Breast epithelium (tissue), 3 donors: ENCODE measurements at regions not wholly inside any gene's neighbourhood (a gene's known extent, or its start where the extent isn't known, plus 50 kb on each side); places are given as distances from the start of the nearest gene placed in this dataset.

Source experiments
- POLR2A ChIP-seq: fragments of 450-650 bp; IDR thresholded peaks from one replicate; pipeline ENCODE4 v1.6.1; 2016; ENCODE audit warnings: antibody characterized with exemption, mild to moderate bottlenecking, moderate library complexity
- TF ChIP-seq, protein P1 (sequence below), 3 donors: fragments of 450-650 bp; IDR thresholded peaks; one replicate each; pipeline ENCODE4 v1.5.1; 2016 to 2017; ENCODE audit warnings: antibody characterized with exemption in 3 of 3, mild to moderate bottlenecking in 3 of 3, moderate library complexity in 3 of 3

DNA sequence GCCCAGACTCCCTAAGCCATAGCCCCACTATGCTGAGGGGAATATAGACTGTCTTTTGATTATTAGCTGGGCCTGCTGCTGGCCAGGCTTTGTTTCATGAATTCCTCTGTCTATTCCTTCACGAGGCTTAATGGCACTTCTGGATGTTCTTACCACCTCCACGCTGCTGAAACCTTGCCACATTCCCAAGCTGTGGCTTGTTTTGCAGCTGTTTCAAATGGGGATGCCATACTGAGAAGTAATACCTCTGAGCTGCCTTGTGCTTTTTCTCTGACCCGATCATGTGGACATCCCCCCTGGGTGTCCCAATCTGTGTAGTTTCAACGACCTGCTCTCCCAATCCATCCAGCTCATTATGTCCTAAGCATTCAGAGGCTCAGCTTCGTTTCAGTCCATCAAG, 114.1 kb downstream of the ICOS start:
- TF ChIP-seq, protein P1, sequence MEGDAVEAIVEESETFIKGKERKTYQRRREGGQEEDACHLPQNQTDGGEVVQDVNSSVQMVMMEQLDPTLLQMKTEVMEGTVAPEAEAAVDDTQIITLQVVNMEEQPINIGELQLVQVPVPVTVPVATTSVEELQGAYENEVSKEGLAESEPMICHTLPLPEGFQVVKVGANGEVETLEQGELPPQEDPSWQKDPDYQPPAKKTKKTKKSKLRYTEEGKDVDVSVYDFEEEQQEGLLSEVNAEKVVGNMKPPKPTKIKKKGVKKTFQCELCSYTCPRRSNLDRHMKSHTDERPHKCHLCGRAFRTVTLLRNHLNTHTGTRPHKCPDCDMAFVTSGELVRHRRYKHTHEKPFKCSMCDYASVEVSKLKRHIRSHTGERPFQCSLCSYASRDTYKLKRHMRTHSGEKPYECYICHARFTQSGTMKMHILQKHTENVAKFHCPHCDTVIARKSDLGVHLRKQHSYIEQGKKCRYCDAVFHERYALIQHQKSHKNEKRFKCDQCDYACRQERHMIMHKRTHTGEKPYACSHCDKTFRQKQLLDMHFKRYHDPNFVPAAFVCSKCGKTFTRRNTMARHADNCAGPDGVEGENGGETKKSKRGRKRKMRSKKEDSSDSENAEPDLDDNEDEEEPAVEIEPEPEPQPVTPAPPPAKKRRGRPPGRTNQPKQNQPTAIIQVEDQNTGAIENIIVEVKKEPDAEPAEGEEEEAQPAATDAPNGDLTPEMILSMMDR (IDR thresholded peaks at IDR 0.05) = no peak
- TF ChIP-seq POLR2A = no peak
